CD4-positive, alpha-beta T cell treated with Interleukin-17A for 1 hour (primary cell): ENCODE measurements at regions not wholly inside any gene's neighbourhood (a gene's known extent, or its start where the extent isn't known, plus 50 kb on each side); places are given as distances from the start of the nearest gene placed in this dataset.
"Not testable (repeated sequence)": the region's sequence is repeated elsewhere in the genome, so short reads cannot be mapped to it uniquely, and the experiment has no call there.

Experiments used
- DNase-seq: peaks from one replicate; pipeline ENCODE4 v3.0.0-alpha.2; 2020

- DNase-seq, result peak; percentile 25
These were observed 136.7 kb downstream of the CAVIN4 start for GRCh38 chr9:100714372-100715099.

DNA sequence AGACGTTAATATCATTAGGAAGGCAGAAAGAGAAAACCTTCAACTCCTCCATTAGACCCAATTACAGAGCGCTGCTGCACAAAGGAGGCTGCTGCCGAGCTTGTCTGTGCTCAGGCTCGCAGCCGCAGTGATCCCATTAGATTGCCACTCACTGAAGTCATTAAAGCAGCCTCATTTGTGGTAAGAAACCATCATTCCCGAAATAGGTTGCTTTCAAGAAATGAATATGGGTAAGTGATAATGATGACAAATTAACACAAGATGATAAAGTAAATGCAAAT lies 137.2 kb downstream of the CAVIN4 start:
- no peak for DNase-seq

- DNase-seq, result no peak
These were observed 140.8 kb downstream of the CAVIN4 start for GRCh38 chr9:100718717-100719116.

GRCh38 chr9:100720922-100721321 lies 143.0 kb downstream of the CAVIN4 start:
- DNase-seq, result no peak

DNA sequence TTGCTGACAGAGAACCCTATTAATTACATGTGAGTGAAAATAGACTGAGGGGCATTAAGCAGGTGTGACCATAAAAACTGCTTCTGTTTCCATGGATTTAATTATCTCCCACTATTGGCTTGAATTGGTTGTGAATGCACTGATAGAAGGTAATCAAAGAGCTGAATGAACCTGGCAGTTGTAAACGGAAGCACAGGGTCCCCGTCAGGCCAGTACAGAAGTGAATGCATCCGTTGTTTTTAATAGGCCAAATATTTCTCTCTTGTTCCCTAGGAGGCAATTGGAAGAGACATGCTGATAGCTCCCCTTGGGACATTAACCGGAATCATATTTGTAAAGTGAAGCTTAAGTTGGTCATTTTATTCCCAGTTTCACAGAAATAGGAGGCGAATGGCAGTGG lies 147.0 kb downstream of the CAVIN4 start:
- DNase-seq, result no peak

DNA sequence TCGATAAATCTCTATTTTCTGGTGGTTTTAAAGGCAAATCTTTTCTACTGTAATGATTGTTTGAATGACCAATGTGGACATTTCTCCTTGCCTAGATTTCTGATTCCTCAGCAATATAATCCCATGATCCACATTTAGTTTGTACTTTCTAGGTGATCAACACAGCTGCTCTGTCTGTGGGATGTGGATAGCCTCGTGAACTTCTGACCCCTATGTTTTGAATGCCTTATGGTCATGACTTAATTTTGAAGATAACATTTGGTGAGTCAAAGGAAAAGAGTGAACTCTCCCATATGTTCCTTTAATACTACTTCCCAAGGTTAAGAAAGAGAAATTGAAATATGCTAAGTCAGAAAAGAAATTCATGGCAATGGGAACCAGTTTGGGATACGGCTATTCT lies 147.5 kb downstream of the CAVIN4 start:
- no peak for DNase-seq

DNA sequence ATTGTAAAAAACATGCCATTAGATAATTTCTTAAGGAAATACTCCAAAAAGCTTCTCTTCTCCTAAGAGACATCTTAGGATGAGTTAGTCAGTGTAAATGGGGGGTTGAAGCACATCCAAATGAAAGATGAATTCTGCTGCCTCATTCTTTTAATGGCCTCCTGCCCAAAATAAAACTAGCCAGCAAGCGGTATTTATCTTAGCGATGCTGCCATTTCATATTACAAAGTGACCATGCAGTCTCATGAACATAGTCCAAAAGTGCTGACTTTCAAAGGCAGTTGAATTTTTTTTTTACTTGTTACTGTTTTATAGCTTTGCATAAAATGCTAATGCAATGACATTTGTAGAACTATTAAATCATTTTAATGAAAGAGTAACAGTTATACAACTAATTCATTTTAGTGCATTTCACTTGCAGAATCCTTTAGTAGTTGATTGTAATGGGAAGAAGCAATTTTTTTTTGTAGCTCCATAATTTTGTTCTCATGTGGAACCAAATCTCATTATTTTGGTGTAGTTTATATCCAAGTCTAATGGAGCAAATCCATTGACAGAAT lies 151.5 kb downstream of the CAVIN4 start:
- DNase-seq, result no peak

DNA sequence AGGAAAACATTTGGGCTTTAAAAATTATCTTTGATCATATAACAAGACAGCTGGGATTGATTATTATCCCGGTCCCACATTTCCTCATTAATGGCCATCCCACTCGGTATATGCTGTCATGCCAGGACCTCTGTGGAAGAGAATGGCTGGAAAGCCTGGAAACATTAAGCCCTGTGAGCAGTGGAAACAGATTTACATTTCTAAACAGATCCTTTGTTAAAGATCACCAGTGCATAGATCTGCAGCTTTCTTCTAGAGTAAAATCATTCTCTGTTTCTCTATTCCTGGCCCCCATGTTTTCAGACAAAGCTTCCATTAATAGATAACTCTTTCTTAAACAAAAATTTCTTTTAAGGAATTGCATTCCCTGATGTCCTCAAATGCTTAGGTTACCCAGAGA lies 152.2 kb downstream of the CAVIN4 start:
- no peak for DNase-seq

DNA sequence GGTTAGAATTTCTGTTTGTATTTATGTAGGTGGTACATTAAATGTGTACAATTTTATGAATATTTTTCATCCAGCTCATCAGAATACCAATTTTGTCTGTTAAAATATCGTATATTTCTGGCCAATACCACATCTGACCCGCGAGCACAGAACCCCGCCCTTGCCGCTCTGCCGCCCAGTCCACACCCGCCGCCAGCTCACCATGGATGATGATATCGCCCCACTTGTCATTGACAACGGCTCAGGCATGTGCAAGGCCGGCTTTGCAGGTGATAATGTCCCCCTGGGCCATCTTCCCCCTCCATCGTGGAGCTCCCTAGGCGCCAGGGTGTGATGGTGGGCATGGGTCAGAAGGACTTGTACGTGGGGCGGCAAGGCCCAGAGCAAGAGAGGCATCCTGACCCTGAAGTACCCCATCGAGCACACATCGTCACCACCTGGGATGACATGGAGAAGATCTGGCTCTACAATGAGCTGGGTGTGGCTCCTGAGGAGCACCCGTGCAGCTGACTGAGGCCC lies 153.2 kb downstream of the CAVIN4 start:
- no peak for DNase-seq

- no peak for DNase-seq
These were observed 153.7 kb downstream of the CAVIN4 start for GRCh38 chr9:100731557-100731956.

GRCh38 chr9:100739208-100739607 lies 161.3 kb downstream of the CAVIN4 start:
- no peak for DNase-seq

GRCh38 chr9:100739666-100740065 lies 161.8 kb downstream of the CAVIN4 start:
- DNase-seq, result no peak

GRCh38 chr9:100748930-100749329 lies 171.1 kb downstream of the CAVIN4 start:
- DNase-seq, result not testable (repeated sequence)

DNA sequence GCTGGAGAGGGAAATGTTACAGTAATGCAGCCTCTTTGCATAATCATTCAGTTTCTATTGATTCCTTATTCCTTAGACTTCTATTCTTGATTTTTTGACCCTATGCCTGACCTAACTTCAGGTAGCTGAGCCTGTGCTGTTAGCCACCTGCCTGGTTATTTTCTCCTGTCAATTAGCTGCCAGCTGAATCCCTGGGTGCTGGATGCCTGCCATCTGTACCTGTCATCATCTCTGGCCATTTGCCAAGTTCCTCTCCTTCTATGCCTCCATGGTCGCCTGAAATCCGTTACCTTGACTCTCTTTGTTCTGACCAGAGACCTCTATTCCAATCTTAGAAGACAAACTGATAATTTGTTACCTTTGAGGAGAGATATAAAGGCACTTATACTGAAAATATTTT lies 178.3 kb downstream of the CAVIN4 start:
- DNase-seq, result no peak

- no peak for DNase-seq
These were observed 181.3 kb downstream of the CAVIN4 start for GRCh38 chr9:100759215-100759614.

DNA sequence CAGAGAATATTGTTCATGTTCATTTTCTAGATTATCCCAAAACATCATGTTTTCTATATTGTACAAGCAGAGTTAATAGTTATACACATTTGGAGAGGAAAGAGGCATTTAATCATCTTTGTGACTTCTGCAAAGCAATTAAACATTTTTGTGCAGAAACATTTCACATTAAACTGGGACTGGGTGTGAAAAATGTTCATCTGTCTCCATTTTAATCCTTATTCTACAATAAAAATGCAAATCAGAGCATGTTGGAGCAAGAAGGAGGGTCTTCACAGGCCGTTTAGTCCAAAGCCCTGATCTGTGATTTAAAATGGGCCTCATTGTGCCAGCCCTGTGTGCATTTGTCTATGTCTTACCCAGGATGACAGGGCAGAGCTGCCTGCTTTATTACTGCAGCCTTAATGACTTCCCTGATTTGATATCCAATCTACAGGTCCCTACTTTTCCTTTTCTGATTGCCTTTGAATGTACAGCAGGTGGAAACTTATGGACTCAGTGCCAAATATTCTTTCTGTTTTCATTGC lies 183.5 kb downstream of the CAVIN4 start:
- DNase-seq, result no peak

GRCh38 chr9:100774326-100774725 lies 196.4 kb downstream of the CAVIN4 start:
- no peak for DNase-seq

- DNase-seq, result no peak
These were observed 197.1 kb downstream of the CAVIN4 start for GRCh38 chr9:100774962-100775361.

DNA sequence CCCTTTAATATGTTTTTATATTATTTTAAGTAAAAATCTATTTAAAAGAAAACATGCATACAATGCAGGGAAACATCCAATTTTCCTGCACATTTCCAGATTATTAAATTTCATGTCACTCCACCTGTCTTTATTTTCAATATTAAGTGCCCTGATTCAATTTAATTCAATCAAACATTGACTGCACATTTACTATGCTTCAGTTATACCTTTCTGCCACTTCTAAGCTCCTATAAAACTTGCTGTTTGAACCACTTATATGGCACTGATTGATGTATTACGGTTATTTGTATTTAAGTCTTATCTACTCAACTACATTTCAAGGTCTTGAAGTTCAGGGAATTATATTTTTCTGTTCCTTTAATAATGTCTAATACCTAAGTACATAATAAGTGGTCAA lies 198.0 kb downstream of the CAVIN4 start:
- DNase-seq, result no peak

DNA sequence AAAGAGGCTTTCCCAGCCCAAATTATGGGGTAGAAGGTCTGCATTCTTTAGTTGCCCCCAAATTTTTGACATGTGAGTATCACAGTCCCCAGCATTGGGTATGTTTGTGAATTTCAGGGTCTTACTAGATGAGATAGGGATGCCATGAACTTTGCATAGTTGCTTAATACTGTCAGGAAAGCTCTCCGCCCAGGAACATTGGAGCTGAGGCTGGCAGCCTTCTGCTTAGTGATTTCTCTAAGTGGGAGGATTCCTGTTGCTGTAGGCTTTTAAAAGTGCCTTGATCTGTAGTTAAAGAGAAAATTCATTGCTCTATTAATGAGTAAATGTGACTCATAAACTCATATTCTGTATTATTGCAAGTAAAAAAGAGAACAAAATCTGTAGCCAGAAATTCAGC lies 206.9 kb downstream of the CAVIN4 start:
- DNase-seq, result no peak

- DNase-seq, result no peak
These were observed 208.1 kb downstream of the CAVIN4 start for GRCh38 chr9:100785946-100786345.

- DNase-seq, result no peak
These were observed 216.9 kb downstream of the CAVIN4 start for GRCh38 chr9:100794738-100795269.

DNA sequence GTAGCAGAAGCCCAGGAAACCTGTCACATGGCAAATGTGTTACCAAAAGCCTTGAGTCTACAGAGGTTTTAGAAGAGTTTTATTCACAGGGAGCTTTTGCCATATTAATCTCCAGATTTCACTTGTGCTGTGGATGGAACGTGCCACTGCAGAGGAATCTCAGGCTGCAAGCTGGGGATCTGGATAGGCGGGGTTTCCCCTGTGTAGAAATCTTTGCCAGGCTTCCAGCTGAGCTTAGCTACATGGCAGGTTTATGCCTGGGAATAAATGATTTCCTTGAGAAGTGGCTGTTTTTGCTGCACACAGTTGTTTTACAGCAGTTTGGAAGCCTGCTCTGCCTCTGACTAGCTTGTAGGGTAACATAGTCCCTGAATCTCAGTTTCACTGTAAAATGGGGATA lies 224.6 kb upstream of the PLPPR1 start:
- DNase-seq, result no peak

DNA sequence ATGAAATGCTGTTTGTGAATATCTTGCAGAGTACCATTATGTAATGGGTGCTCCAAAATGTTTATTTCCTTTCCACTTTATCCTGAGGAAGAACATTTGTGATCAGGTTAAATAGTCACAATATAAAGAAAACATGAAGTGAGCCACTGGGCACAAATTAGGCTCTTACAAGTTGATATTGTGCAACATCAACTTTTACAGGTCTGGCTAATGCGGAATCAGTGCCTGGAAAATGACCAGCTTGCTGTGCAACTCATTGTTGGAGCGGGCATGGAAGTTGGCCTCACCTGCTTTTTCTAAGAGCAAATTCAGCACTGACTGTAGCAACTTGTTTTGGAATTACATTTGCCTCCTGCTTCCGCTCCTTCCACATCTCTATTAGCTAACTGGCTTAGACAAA lies 216.9 kb upstream of the PLPPR1 start:
- DNase-seq, result no peak

GRCh38 chr9:100813871-100814270 lies 214.7 kb upstream of the PLPPR1 start:
- DNase-seq, result no peak
